NB4 (cell line): ENCODE measurements at regions not wholly inside any gene's neighbourhood (a gene's known extent, or its start where the extent isn't known, plus 50 kb on each side); places are given as distances from the start of the nearest gene placed in this dataset.
"Not testable (repeated sequence)": the region's sequence is repeated elsewhere in the genome, so short reads cannot be mapped to it uniquely, and the experiment has no call there.

Source experiments
- DNase-seq: peaks from one replicate; pipeline ENCODE4 v3.0.0; 2010; ENCODE audit warnings: low read depth
- H3K4me3 ChIP-seq: one replicate; pipeline ENCODE4 v1.5.1; 2011; ENCODE audit warnings: mild to moderate bottlenecking, low read depth, low read length, moderate library complexity
- MYC ChIP-seq: IDR thresholded peaks from 2 replicates; pipeline ENCODE4 v1.6.1; 2011; ENCODE audit warnings: low read depth, low read length
- POLR2A ChIP-seq: IDR thresholded peaks from 2 replicates; pipeline ENCODE4 v1.6.1; 2011; ENCODE audit warnings: mild to moderate bottlenecking; ENCODE audit not compliant: insufficient read length; ENCODE audit errors: extremely low read depth
- TF ChIP-seq, protein P1 (sequence below): IDR thresholded peaks from one replicate; pipeline ENCODE4 v1.5.1; 2012; ENCODE audit warnings: low read depth, low read length
- TF ChIP-seq, protein P2 (sequence below): IDR thresholded peaks from 2 replicates; pipeline ENCODE4 v1.6.1; 2011; ENCODE audit warnings: low read depth, low read length

DNA sequence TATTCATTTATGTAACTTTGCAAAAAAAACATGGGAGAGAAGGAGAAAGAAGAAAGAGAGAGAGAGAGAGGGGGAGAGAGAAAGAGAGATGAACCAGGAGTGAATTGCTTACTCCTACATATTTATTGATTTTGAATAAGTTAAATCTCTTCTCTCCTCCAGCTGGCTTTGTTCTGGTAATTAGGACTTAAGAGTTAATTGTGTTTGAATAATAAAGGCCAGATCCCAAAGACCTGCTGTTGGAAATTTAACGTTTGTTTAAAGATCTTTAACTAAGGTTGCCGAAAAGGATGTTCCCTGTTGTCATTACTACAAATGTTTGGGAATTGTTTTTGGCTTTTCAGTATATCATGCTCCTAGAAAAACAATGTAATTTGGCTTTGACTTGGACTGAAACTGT lies 473.0 kb downstream of the TUSC1 start:
- TF ChIP-seq, protein P1, sequence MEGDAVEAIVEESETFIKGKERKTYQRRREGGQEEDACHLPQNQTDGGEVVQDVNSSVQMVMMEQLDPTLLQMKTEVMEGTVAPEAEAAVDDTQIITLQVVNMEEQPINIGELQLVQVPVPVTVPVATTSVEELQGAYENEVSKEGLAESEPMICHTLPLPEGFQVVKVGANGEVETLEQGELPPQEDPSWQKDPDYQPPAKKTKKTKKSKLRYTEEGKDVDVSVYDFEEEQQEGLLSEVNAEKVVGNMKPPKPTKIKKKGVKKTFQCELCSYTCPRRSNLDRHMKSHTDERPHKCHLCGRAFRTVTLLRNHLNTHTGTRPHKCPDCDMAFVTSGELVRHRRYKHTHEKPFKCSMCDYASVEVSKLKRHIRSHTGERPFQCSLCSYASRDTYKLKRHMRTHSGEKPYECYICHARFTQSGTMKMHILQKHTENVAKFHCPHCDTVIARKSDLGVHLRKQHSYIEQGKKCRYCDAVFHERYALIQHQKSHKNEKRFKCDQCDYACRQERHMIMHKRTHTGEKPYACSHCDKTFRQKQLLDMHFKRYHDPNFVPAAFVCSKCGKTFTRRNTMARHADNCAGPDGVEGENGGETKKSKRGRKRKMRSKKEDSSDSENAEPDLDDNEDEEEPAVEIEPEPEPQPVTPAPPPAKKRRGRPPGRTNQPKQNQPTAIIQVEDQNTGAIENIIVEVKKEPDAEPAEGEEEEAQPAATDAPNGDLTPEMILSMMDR: no peak
- TF ChIP-seq, protein P2, sequence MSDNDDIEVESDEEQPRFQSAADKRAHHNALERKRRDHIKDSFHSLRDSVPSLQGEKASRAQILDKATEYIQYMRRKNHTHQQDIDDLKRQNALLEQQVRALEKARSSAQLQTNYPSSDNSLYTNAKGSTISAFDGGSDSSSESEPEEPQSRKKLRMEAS: no peak
- no peak for TF ChIP-seq POLR2A
- no peak for TF ChIP-seq MYC
- DNase-seq: no peak

DNA sequence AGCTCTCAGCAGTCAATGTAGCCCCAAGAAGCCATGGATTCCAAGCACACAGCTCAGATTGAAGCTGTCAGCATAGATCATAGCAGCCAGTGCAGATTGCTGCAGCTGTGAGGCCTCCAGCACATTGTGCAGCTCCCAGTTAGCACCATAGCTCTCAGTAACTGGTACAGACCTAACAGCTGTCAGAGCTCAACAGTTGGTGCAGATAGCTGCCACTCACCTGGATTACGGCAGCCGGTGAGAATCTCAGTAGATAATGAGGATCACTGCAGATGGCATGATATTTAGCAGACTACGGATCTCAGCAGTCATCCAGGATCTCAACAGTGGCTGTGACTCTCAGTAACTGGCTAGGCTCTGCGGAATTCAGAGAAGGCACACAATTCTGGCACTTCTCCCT lies 500.4 kb downstream of the TUSC1 start:
- no peak for DNase-seq
- TF ChIP-seq POLR2A (no peak), MYC (no peak)
- TF ChIP-seq, protein P2: no peak
- TF ChIP-seq, protein P1: no peak
- no peak overlapping the region for H3K4me3 ChIP-seq

More for the DNA sequence above, 473.0 kb downstream of the TUSC1 start:
- no peak overlapping the region for H3K4me3 ChIP-seq

DNA sequence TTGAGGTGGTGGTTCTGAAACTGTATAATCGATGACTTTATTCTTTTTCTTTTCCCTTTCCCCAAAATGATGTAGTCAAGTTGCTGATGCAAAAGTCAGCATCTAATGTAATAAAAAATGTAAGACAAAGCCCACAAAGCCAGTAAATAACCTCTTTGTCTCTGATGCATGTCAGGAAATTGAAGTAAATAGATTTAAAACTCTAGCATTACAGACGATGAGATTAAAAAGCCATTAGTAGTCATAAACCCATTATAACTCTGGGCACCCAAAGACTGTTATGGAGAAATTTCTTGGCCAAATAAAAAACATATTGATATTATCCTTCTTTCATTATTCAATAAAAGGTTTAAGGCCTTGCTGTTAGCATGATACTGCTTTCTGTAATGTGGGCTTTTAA lies 548.7 kb downstream of the TUSC1 start:
- H3K4me3 ChIP-seq: no peak overlapping the region
- DNase-seq: no peak
- TF ChIP-seq, protein P2: no peak
- TF ChIP-seq, protein P1: no peak
- TF ChIP-seq MYC: no peak
- no peak for TF ChIP-seq POLR2A

DNA sequence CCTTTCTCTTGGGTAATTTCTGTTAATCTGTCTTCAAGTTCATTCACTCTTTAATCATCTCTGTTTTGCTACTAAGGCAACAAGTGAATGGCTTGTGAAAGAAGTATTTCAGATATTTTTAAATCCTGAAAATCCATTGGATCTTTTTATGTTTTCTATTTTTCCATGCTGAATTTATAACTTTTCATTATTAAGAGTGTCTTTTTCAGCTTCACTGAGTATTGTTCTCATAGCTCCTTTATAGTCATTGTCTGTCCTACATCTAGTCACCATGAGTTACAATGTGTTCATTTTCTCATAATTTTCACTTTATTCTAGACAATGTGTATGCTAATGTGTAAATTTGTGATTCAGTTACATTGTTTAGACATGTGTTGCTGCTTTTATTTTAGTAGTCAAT lies 556.4 kb downstream of the TUSC1 start:
- no peak for DNase-seq
- TF ChIP-seq MYC: no peak
- TF ChIP-seq, protein P2: no peak
- TF ChIP-seq, protein P1: no peak
- no peak for TF ChIP-seq POLR2A
- no peak overlapping the region for H3K4me3 ChIP-seq

DNA sequence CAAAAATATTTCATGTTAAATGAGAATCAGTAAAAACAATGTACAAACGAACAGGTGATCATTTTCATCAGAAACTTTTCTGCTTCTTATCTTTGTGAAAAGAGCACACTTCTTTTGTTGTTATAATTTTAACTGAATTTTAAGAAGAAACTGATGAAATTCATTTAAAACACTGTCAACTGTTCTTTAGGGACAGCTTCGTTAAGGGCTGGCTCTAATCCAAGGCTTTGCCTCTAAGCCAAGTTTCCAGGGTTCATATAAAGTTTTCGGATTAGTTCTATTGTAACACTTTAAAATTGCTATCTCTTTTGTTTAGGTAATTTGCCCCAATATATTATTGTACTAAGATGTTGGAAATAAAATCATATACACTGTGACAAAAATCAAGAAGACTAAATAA lies 559.2 kb downstream of the TUSC1 start:
- DNase-seq: no peak
- no peak overlapping the region for H3K4me3 ChIP-seq
- no peak for TF ChIP-seq POLR2A
- no peak for TF ChIP-seq MYC
- TF ChIP-seq, protein P2: no peak
- TF ChIP-seq, protein P1: no peak

DNA sequence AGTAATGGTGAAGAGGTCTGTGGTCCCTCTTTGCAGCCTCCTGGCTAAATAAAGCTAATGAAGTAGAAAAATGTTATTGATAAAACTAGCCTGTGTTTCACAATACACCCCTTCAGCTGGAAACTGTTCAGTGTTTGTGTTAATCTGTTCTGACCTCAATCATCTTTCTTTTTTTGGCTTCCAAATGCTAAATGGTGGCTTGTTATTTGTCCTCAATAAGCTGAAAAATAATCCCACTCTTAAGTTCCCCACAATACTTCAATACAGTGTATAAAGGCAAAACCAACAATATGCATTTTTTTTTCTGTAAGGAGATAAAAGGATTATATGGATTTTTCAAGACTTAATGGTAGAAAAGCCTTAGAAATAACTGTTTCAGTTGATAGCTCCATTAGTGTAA lies 560.5 kb downstream of the TUSC1 start:
- TF ChIP-seq POLR2A (no peak), MYC (no peak)
- TF ChIP-seq, protein P2: no peak
- TF ChIP-seq, protein P1: no peak
- no peak overlapping the region for H3K4me3 ChIP-seq
- DNase-seq: no peak

DNA sequence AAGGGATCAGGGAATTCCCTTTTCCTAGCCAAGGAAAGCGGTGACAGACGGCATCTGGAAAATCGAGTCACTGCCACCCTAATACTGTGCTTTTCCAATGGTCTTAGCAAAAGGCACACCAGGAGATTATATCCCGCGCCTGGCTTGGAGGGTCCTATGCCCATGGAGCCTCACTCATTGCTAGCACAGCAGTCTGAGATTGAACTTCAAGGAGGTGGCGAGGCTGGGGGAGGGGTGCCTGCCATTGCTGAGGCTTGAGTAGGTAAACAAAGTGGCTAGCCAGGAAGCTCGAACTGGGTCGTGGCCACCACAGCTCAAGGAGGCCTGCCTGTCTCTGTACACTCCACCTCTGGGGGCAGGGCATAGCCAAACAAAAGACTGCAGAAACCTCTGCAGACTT lies 556.5 kb upstream of the IZUMO3 start:
- H3K4me3 ChIP-seq: not testable (repeated sequence)

More for the DNA sequence above, 556.5 kb upstream of the IZUMO3 start:
- not testable (repeated sequence) for DNase-seq
